ENCODE measurements at regions not wholly inside any gene's neighbourhood (a gene's known extent, or its start where the extent isn't known, plus 50 kb on each side); places are given as distances from the start of the nearest gene placed in this dataset.

DNA sequence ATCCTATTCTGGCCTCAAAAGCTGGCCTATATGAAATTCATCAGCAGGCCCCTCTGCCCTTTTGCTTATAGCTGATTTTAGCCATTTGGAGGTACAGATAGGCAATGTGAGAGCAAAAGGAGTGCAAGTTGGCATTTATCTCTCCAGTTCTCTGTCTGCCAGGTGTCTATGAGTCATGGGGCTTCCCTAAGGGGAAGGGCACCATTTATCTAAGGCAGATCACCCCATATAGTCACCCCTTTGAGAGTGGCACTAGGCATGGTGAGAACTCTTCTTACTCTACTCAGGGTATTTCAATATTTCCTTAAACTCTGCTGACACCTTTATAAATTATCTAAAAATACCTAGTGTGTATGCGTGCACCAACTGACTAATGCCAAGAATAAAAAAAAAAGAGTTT lies 314.7 kb upstream of the CDH6 start:
- H3K27me3 ChIP-seq, result no peaks in the 10 kb centered on the region
- TF ChIP-seq POLR2AphosphoS5 (IDR thresholded peaks at IDR 0.05) (no peak), EP300 (IDR thresholded peaks at IDR 0.05) (no peak), POLR2A (IDR thresholded peaks at IDR 0.05; ENCODE audit: low read depth) (no peak)
- TF ChIP-seq, protein P1, sequence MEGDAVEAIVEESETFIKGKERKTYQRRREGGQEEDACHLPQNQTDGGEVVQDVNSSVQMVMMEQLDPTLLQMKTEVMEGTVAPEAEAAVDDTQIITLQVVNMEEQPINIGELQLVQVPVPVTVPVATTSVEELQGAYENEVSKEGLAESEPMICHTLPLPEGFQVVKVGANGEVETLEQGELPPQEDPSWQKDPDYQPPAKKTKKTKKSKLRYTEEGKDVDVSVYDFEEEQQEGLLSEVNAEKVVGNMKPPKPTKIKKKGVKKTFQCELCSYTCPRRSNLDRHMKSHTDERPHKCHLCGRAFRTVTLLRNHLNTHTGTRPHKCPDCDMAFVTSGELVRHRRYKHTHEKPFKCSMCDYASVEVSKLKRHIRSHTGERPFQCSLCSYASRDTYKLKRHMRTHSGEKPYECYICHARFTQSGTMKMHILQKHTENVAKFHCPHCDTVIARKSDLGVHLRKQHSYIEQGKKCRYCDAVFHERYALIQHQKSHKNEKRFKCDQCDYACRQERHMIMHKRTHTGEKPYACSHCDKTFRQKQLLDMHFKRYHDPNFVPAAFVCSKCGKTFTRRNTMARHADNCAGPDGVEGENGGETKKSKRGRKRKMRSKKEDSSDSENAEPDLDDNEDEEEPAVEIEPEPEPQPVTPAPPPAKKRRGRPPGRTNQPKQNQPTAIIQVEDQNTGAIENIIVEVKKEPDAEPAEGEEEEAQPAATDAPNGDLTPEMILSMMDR (IDR thresholded peaks at IDR 0.05), result no peak
- whole genome bisulfite sequencing, result 90% methylated on average over 1 of the region's 1 CpG
- no peak overlapping the region for H3K27ac ChIP-seq (replicated peaks in 1 of 4)
- H3K4me3 ChIP-seq, result no peak overlapping the region
- no peaks in the 10 kb centered on the region for H3K36me3 ChIP-seq
- intact Hi-C loops (cut with DNase I), result no loop called here
- no peaks in the 10 kb centered on the region for H3K9me3 ChIP-seq
- no peak for DNase-seq (ENCODE audit: extremely low spot score)
- H3K4me1 ChIP-seq, result peaks cover 0 to 4% (median 0%) of the 10 kb centered on the region in 4 donors

DNA sequence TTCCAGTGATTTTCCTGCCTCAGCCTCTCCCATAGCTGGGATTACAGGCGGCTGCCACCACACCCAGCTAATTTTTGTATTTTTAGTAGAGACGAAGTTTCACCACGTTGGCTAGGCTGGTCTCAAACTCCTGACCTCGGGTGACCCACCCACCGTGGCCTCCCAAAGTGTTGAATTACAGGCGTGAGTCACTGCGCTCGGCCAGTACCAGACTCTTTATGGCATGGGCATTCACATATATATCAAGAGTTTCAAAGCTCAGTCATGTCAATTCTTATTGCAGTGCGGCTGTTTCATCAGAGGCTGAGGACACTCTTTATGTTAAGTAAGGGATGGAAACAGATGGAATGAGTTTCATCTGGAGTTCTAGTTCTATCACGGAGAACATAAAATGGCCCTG lies 315.2 kb upstream of the CDH6 start:
- WGBS, result 93% methylated on average over 9 of the region's 10 CpGs
- TF ChIP-seq EP300 (IDR thresholded peaks at IDR 0.05) (no peak), POLR2A (IDR thresholded peaks at IDR 0.05; ENCODE audit: low read depth) (no peak), POLR2AphosphoS5 (IDR thresholded peaks at IDR 0.05) (no peak)
- TF ChIP-seq, protein P1 (IDR thresholded peaks at IDR 0.05), result no peak
- Histone ChIP-seq H3K27ac (replicated peaks in 1 of 4) (no peak overlapping the region), H3K4me3 (no peak overlapping the region), H3K4me1 (peaks cover 0 to 4% (median 0%) of the 10 kb centered on the region in 4 donors), H3K9me3 (no peaks in the 10 kb centered on the region), H3K36me3 (no peaks in the 10 kb centered on the region), H3K27me3 (no peaks in the 10 kb centered on the region)
- intact Hi-C loops (cut with DNase I), result no loop called here
- no peak for DNase-seq (ENCODE audit: extremely low spot score)

- Histone ChIP-seq H3K9me3 (no peaks in the 10 kb centered on the region), H3K27ac (replicated peaks in 1 of 4) (no peak overlapping the region), H3K36me3 (no peaks in the 10 kb centered on the region), H3K27me3 (no peaks in the 10 kb centered on the region), H3K4me3 (no peak overlapping the region), H3K4me1 (peaks cover 0 to 4% (median 0%) of the 10 kb centered on the region in 4 donors)
- WGBS, result 57% methylated on average over 10 of the region's 10 CpGs
- DNase-seq (ENCODE audit: extremely low spot score), result no peak
- TF ChIP-seq POLR2A (IDR thresholded peaks at IDR 0.05; ENCODE audit: low read depth) (no peak), EP300 (IDR thresholded peaks at IDR 0.05) (no peak), POLR2AphosphoS5 (IDR thresholded peaks at IDR 0.05) (no peak)
- TF ChIP-seq, protein P1 (IDR thresholded peaks at IDR 0.05), result no peak
- intact Hi-C loops (cut with DNase I), result no loop called here
Measured at GRCh38 chr5:30874241-30875034, 319.0 kb upstream of the CDH6 start.

DNA sequence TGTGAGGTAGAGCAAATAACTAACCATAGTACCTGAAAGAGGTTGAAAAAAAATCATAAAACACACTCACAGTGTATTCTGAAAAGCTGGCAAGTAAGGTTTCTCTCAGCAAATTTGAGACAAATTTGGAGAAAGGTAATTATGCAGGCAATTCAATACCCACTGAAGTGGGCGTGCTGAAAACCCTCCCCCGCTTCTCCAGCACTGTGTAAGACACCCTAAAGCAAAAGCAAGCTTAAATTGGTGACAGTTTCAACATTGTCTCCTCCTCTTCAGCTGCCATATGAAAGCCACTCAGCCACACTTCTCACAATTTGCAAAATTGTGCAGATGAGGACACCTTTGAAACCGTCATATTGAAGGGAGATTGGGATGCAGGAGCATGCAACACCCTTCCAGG lies 322.3 kb upstream of the CDH6 start:
- 58% methylated on average over 3 of the region's 3 CpGs for WGBS
- peaks cover 0 to 4% (median 0%) of the 10 kb centered on the region in 4 donors for H3K4me1 ChIP-seq
- TF ChIP-seq, protein P1 (IDR thresholded peaks at IDR 0.05), result no peak
- no peak for TF ChIP-seq POLR2AphosphoS5 (IDR thresholded peaks at IDR 0.05)
- TF ChIP-seq EP300 (IDR thresholded peaks at IDR 0.05), result no peak
- TF ChIP-seq POLR2A (IDR thresholded peaks at IDR 0.05; ENCODE audit: low read depth), result no peak
- H3K27ac ChIP-seq (replicated peaks in 1 of 4), result no peak overlapping the region
- H3K4me3 ChIP-seq, result no peak overlapping the region
- intact Hi-C loops (cut with DNase I), result no loop called here
- DNase-seq (ENCODE audit: extremely low spot score), result no peak
- no peaks in the 10 kb centered on the region for H3K36me3 ChIP-seq
- no peaks in the 10 kb centered on the region for H3K9me3 ChIP-seq
- H3K27me3 ChIP-seq, result no peaks in the 10 kb centered on the region

- no peak for TF ChIP-seq EP300 (IDR thresholded peaks at IDR 0.05)
- TF ChIP-seq POLR2A (IDR thresholded peaks at IDR 0.05; ENCODE audit: low read depth), result no peak
- no peak for TF ChIP-seq POLR2AphosphoS5 (IDR thresholded peaks at IDR 0.05)
- TF ChIP-seq, protein P1 (IDR thresholded peaks at IDR 0.05), result no peak
- Histone ChIP-seq H3K4me1 (no peaks in the 10 kb centered on the region), H3K27ac (replicated peaks in 1 of 4) (no peak overlapping the region), H3K36me3 (no peaks in the 10 kb centered on the region), H3K9me3 (no peaks in the 10 kb centered on the region), H3K27me3 (no peaks in the 10 kb centered on the region), H3K4me3 (no peak overlapping the region)
- no peak for DNase-seq (ENCODE audit: extremely low spot score)
- intact Hi-C loops (cut with DNase I), result no loop called here
Measured at GRCh38 chr5:30867711-30868110, 325.8 kb upstream of the CDH6 start.
